ENCODE measurements at regions not wholly inside any gene's neighbourhood (a gene's known extent, or its start where the extent isn't known, plus 50 kb on each side); places are given as distances from the start of the nearest gene placed in this dataset.

DNA sequence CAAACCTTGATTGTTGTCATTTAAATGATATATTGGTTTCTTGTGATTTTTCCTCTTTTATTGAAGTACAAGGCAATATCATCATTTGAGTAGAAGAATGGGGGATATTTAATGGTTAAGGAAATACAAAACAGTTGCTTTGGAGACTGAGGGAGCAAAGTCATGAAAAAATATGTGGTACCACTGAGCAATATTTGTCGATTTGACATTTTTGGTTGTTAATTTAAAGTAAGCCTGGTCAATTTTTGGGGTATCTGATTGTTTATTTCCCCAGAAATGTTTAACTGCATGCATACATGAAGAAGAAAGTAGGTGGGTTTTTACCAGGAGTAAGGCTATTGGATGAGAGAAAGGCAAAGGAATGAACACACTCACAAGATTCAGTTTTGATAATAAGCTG, 556.2 kb downstream of the TRAM1L1 start:
- H3K27me3 ChIP-seq (replicated peaks in 2 of 5; ENCODE audit: control insufficient read depth in 4 of 5, insufficient read depth in 5 of 5, low read length in 4 of 5) = no peaks in the 10 kb centered on the region
- H3K36me3 ChIP-seq (ENCODE audit: control insufficient read depth in 4 of 4, insufficient read depth in 4 of 4, low read length in 3 of 4) = no peaks in the 10 kb centered on the region
- no peak overlapping the region for H3K4me3 ChIP-seq (ENCODE audit: control insufficient read depth in 1 of 7, extremely low read depth in 1 of 7, insufficient read depth in 4 of 7, low read depth in 2 of 7, low read length in 6 of 7)
- no peak overlapping the region for H3K27ac ChIP-seq (ENCODE audit: insufficient read depth in 1 of 2, low read depth in 1 of 2, low read length in 2 of 2, poor library complexity in 1 of 2, severe bottlenecking in 2 of 2)
- no peak for DNase-seq
- ChIA-PET CTCF (interaction anchor here (0.9 kb wide), 1 partner anchor 17 kb away, joined by 3 read pairs; no protein-coding TSS in a partner anchor), POLR2A (no interaction called here)
- H3K9me3 ChIP-seq (ENCODE audit: control extremely low read depth in 1 of 5, control insufficient read depth in 4 of 5, insufficient read depth in 2 of 5, low read depth in 1 of 5, low read length in 4 of 5) = no peaks in the 10 kb centered on the region
- 100% methylated on average over 1 of the region's 1 CpG for WGBS (ENCODE audit: insufficient coverage)
- H3K4me1 ChIP-seq (ENCODE audit: control extremely low read depth in 1 of 4, control insufficient read depth in 4 of 4, insufficient read depth in 4 of 4, low read length in 3 of 4) = peaks cover 5 to 21% (median 17%) of the 10 kb centered on the region in 4 experiments

- CTCF ChIA-PET = interaction anchor here (0.5 kb wide), 1 partner anchor 67 kb away, joined by 4 read pairs; no protein-coding TSS in a partner anchor
Observed at GRCh38 chr4:116522922-116523321, 562.5 kb downstream of the TRAM1L1 start.

GRCh38 chr4:116520886-116521285, 564.5 kb downstream of the TRAM1L1 start:
- DNase-seq = no peak
- 100% methylated on average over 1 of the region's 3 CpGs for WGBS (ENCODE audit: insufficient coverage)
- H3K27me3 ChIP-seq (replicated peaks in 2 of 5; ENCODE audit: control insufficient read depth in 4 of 5, insufficient read depth in 5 of 5, low read length in 4 of 5) = no peaks in the 10 kb centered on the region
- no peak overlapping the region for H3K4me3 ChIP-seq (ENCODE audit: control insufficient read depth in 1 of 7, extremely low read depth in 1 of 7, insufficient read depth in 4 of 7, low read depth in 2 of 7, low read length in 6 of 7)
- ChIA-PET POLR2A (no interaction called here), CTCF (no interaction called here)
- no peaks in the 10 kb centered on the region for H3K36me3 ChIP-seq (ENCODE audit: control insufficient read depth in 4 of 4, insufficient read depth in 4 of 4, low read length in 3 of 4)
- H3K9me3 ChIP-seq (ENCODE audit: control extremely low read depth in 1 of 5, control insufficient read depth in 4 of 5, insufficient read depth in 2 of 5, low read depth in 1 of 5, low read length in 4 of 5) = peaks cover 0 to 7% (median 0%) of the 10 kb centered on the region in 5 experiments
- H3K4me1 ChIP-seq (ENCODE audit: control extremely low read depth in 1 of 4, control insufficient read depth in 4 of 4, insufficient read depth in 4 of 4, low read length in 3 of 4) = no peaks in the 10 kb centered on the region
- no peak overlapping the region for H3K27ac ChIP-seq (ENCODE audit: insufficient read depth in 1 of 2, low read depth in 1 of 2, low read length in 2 of 2, poor library complexity in 1 of 2, severe bottlenecking in 2 of 2)

More at GRCh38 chr4:116522922-116523321, 562.5 kb downstream of the TRAM1L1 start:
- no peak overlapping the region for H3K4me3 ChIP-seq (ENCODE audit: control insufficient read depth in 1 of 7, extremely low read depth in 1 of 7, insufficient read depth in 4 of 7, low read depth in 2 of 7, low read length in 6 of 7)
- H3K36me3 ChIP-seq (ENCODE audit: control insufficient read depth in 4 of 4, insufficient read depth in 4 of 4, low read length in 3 of 4) = no peaks in the 10 kb centered on the region
- H3K9me3 ChIP-seq (ENCODE audit: control extremely low read depth in 1 of 5, control insufficient read depth in 4 of 5, insufficient read depth in 2 of 5, low read depth in 1 of 5, low read length in 4 of 5) = peaks cover 0 to 7% (median 0%) of the 10 kb centered on the region in 5 experiments
- H3K27me3 ChIP-seq (replicated peaks in 2 of 5; ENCODE audit: control insufficient read depth in 4 of 5, insufficient read depth in 5 of 5, low read length in 4 of 5) = no peaks in the 10 kb centered on the region
- POLR2A ChIA-PET = no interaction called here
- H3K27ac ChIP-seq (ENCODE audit: insufficient read depth in 1 of 2, low read depth in 1 of 2, low read length in 2 of 2, poor library complexity in 1 of 2, severe bottlenecking in 2 of 2) = no peak overlapping the region
- H3K4me1 ChIP-seq (ENCODE audit: control extremely low read depth in 1 of 4, control insufficient read depth in 4 of 4, insufficient read depth in 4 of 4, low read length in 3 of 4) = no peaks in the 10 kb centered on the region
- DNase-seq = no peak

DNA sequence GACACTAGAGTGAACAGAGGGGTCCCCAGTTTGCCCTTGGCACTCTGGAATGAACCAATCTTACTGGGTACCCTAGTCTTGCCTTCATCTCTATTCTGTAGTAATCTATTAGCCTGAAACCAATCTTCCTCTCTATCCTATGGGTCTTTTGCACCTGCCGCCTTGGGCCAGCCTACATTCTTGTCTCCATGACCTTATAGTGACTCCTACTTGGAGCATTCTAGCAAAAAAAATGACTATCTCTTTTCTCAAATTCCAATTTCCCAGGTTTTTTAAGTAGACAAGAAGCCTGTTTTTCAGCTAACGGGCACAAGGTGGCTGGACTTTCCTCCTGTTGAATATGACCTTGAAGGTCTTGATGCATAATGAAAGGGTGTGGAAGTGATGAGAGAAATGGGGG, 568.7 kb downstream of the TRAM1L1 start:
- Histone ChIP-seq H3K9me3 (ENCODE audit: control extremely low read depth in 1 of 5, control insufficient read depth in 4 of 5, insufficient read depth in 2 of 5, low read depth in 1 of 5, low read length in 4 of 5) (peaks cover 0 to 9% (median 0%) of the 10 kb centered on the region in 5 experiments), H3K36me3 (ENCODE audit: control insufficient read depth in 4 of 4, insufficient read depth in 4 of 4, low read length in 3 of 4) (no peaks in the 10 kb centered on the region), H3K4me3 (ENCODE audit: control insufficient read depth in 1 of 7, extremely low read depth in 1 of 7, insufficient read depth in 4 of 7, low read depth in 2 of 7, low read length in 6 of 7) (no peak overlapping the region), H3K27ac (ENCODE audit: insufficient read depth in 1 of 2, low read depth in 1 of 2, low read length in 2 of 2, poor library complexity in 1 of 2, severe bottlenecking in 2 of 2) (no peak overlapping the region), H3K4me1 (ENCODE audit: control extremely low read depth in 1 of 4, control insufficient read depth in 4 of 4, insufficient read depth in 4 of 4, low read length in 3 of 4) (no peaks in the 10 kb centered on the region), H3K27me3 (replicated peaks in 2 of 5; ENCODE audit: control insufficient read depth in 4 of 5, insufficient read depth in 5 of 5, low read length in 4 of 5) (no peaks in the 10 kb centered on the region)
- DNase-seq = no peak
- POLR2A ChIA-PET = no interaction called here
- WGBS (ENCODE audit: insufficient coverage) = 100% methylated on average over 2 of the region's 2 CpGs
- CTCF ChIA-PET = no interaction called here

GRCh38 chr4:116515959-116516358, 569.4 kb downstream of the TRAM1L1 start:
- WGBS (ENCODE audit: insufficient coverage) = 100% methylated on average over 1 of the region's 1 CpG
- Histone ChIP-seq H3K27ac (ENCODE audit: insufficient read depth in 1 of 2, low read depth in 1 of 2, low read length in 2 of 2, poor library complexity in 1 of 2, severe bottlenecking in 2 of 2) (no peak overlapping the region), H3K9me3 (ENCODE audit: control extremely low read depth in 1 of 5, control insufficient read depth in 4 of 5, insufficient read depth in 2 of 5, low read depth in 1 of 5, low read length in 4 of 5) (peaks cover 0 to 9% (median 0%) of the 10 kb centered on the region in 5 experiments), H3K4me3 (ENCODE audit: control insufficient read depth in 1 of 7, extremely low read depth in 1 of 7, insufficient read depth in 4 of 7, low read depth in 2 of 7, low read length in 6 of 7) (no peak overlapping the region), H3K27me3 (replicated peaks in 2 of 5; ENCODE audit: control insufficient read depth in 4 of 5, insufficient read depth in 5 of 5, low read length in 4 of 5) (no peaks in the 10 kb centered on the region), H3K36me3 (ENCODE audit: control insufficient read depth in 4 of 4, insufficient read depth in 4 of 4, low read length in 3 of 4) (no peaks in the 10 kb centered on the region), H3K4me1 (ENCODE audit: control extremely low read depth in 1 of 4, control insufficient read depth in 4 of 4, insufficient read depth in 4 of 4, low read length in 3 of 4) (no peaks in the 10 kb centered on the region)
- ChIA-PET POLR2A (no interaction called here), CTCF (no interaction called here)
- DNase-seq = no peak

DNA sequence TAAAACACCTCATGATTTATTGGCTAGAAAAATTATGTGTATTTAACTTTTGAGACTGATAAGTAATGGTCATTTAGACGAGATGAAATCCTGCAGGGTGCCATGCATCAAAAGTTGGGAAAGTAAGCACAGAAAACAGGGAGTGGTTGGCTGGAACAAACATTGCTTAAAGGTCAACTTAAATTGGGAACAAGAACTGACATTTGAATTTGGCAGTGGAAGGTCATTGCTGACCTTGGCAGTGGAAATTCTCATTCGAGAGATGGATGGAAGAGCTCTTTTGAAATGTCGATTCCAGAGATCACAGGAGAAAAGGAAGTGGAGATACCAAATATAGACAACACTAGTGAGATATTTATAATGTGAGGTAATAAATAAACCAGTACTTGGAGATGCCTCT, 572.8 kb downstream of the TRAM1L1 start:
- Histone ChIP-seq H3K27ac (ENCODE audit: insufficient read depth in 1 of 2, low read depth in 1 of 2, low read length in 2 of 2, poor library complexity in 1 of 2, severe bottlenecking in 2 of 2) (no peak overlapping the region), H3K36me3 (ENCODE audit: control insufficient read depth in 4 of 4, insufficient read depth in 4 of 4, low read length in 3 of 4) (no peaks in the 10 kb centered on the region), H3K4me1 (ENCODE audit: control extremely low read depth in 1 of 4, control insufficient read depth in 4 of 4, insufficient read depth in 4 of 4, low read length in 3 of 4) (no peaks in the 10 kb centered on the region), H3K9me3 (ENCODE audit: control extremely low read depth in 1 of 5, control insufficient read depth in 4 of 5, insufficient read depth in 2 of 5, low read depth in 1 of 5, low read length in 4 of 5) (peaks cover 0 to 2% (median 0%) of the 10 kb centered on the region in 5 experiments), H3K4me3 (ENCODE audit: control insufficient read depth in 1 of 7, extremely low read depth in 1 of 7, insufficient read depth in 4 of 7, low read depth in 2 of 7, low read length in 6 of 7) (no peak overlapping the region), H3K27me3 (replicated peaks in 2 of 5; ENCODE audit: control insufficient read depth in 4 of 5, insufficient read depth in 5 of 5, low read length in 4 of 5) (no peaks in the 10 kb centered on the region)
- ChIA-PET POLR2A (no interaction called here), CTCF (no interaction called here)
- DNase-seq = no peak
- WGBS (ENCODE audit: insufficient coverage) = 87% methylated on average over 2 of the region's 3 CpGs

- no peak for DNase-seq
- Histone ChIP-seq H3K27me3 (replicated peaks in 2 of 5; ENCODE audit: control insufficient read depth in 4 of 5, insufficient read depth in 5 of 5, low read length in 4 of 5) (no peaks in the 10 kb centered on the region), H3K4me1 (ENCODE audit: control extremely low read depth in 1 of 4, control insufficient read depth in 4 of 4, insufficient read depth in 4 of 4, low read length in 3 of 4) (no peaks in the 10 kb centered on the region), H3K36me3 (ENCODE audit: control insufficient read depth in 4 of 4, insufficient read depth in 4 of 4, low read length in 3 of 4) (no peaks in the 10 kb centered on the region), H3K9me3 (ENCODE audit: control extremely low read depth in 1 of 5, control insufficient read depth in 4 of 5, insufficient read depth in 2 of 5, low read depth in 1 of 5, low read length in 4 of 5) (no peaks in the 10 kb centered on the region), H3K4me3 (ENCODE audit: control insufficient read depth in 1 of 7, extremely low read depth in 1 of 7, insufficient read depth in 4 of 7, low read depth in 2 of 7, low read length in 6 of 7) (no peak overlapping the region), H3K27ac (ENCODE audit: insufficient read depth in 1 of 2, low read depth in 1 of 2, low read length in 2 of 2, poor library complexity in 1 of 2, severe bottlenecking in 2 of 2) (no peak overlapping the region)
- WGBS (ENCODE audit: insufficient coverage) = 100% methylated on average over 2 of the region's 4 CpGs
- CTCF ChIA-PET = no interaction called here
- POLR2A ChIA-PET = no interaction called here
Observed at GRCh38 chr4:116501954-116502353, 583.4 kb downstream of the TRAM1L1 start.

All from common myeloid progenitor, CD34-positive (primary cell).